ENCODE measurements at regions not wholly inside any gene's neighbourhood (a gene's known extent, or its start where the extent isn't known, plus 50 kb on each side); places are given as distances from the start of the nearest gene placed in this dataset.

- Mint-ChIP-seq H3K4me1 (ENCODE audit: low read depth, unreplicated experiment) (no peaks in the 10 kb centered on the region), H3K4me3 (ENCODE audit: unreplicated experiment) (no peak overlapping the region), H3K27me3 (ENCODE audit: low read depth, unreplicated experiment) (no peaks in the 10 kb centered on the region), H3K27ac (ENCODE audit: unreplicated experiment) (no peak overlapping the region), H3K36me3 (ENCODE audit: low read depth, unreplicated experiment) (no peaks in the 10 kb centered on the region), H3K9me3 (ENCODE audit: unreplicated experiment) (no peaks in the 10 kb centered on the region)
- no peaks in the 10 kb centered on the region for H3K4me1 ChIP-seq (ENCODE audit: insufficient read depth, low read length)
- no peaks in the 10 kb centered on the region for H3K27me3 ChIP-seq (ENCODE audit: insufficient read depth, low read length)
- H3K27ac ChIP-seq (ENCODE audit: low read depth, low read length): no peak overlapping the region
- no peak overlapping the region for H3K4me3 ChIP-seq (ENCODE audit: insufficient read depth, low read depth, low read length)
- DNase-seq (ENCODE audit: low read depth) (no peak), FAIRE-seq (no peak)
- H3K36me3 ChIP-seq (ENCODE audit: insufficient read depth, low read length): no peaks in the 10 kb centered on the region
- H2AFZ ChIP-seq (ENCODE audit: low read depth, low read length): no peak overlapping the region
- no peak overlapping the region for H3K4me2 ChIP-seq (ENCODE audit: low read length)
- no peaks in the 10 kb centered on the region for H3K79me2 ChIP-seq (ENCODE audit: insufficient read depth, low read length)
- H3K9ac ChIP-seq (ENCODE audit: low read length): no peak overlapping the region
- TF ChIP-seq EZH2 (IDR thresholded peaks at IDR 0.05; ENCODE audit: insufficient read depth, low read length) (no peak), CTCF (IDR thresholded peaks at IDR 0.05; ENCODE audit: insufficient read depth, low read depth, low read length) (no peak)
- no peaks in the 10 kb centered on the region for H3K9me3 ChIP-seq (ENCODE audit: insufficient read depth, low read depth, low read length)
- H4K20me1 ChIP-seq (ENCODE audit: insufficient read depth, low read length): no peaks in the 10 kb centered on the region
Measured at GRCh38 chr13:70612881-70613280, 504.6 kb upstream of the KLHL1 start.

GRCh38 chr13:70604448-70604847, 496.2 kb upstream of the KLHL1 start:
- Mint-ChIP-seq H3K27me3 (ENCODE audit: low read depth, unreplicated experiment) (no peaks in the 10 kb centered on the region), H3K4me3 (ENCODE audit: unreplicated experiment) (no peak overlapping the region), H3K36me3 (ENCODE audit: low read depth, unreplicated experiment) (no peaks in the 10 kb centered on the region), H3K27ac (ENCODE audit: unreplicated experiment) (no peak overlapping the region), H3K4me1 (ENCODE audit: low read depth, unreplicated experiment) (no peaks in the 10 kb centered on the region), H3K9me3 (ENCODE audit: unreplicated experiment) (peaks cover 2% of the 10 kb centered on the region)
- Histone ChIP-seq H3K36me3 (ENCODE audit: insufficient read depth, low read length) (no peaks in the 10 kb centered on the region), H4K20me1 (ENCODE audit: insufficient read depth, low read length) (no peaks in the 10 kb centered on the region), H3K27ac (ENCODE audit: low read depth, low read length) (no peak overlapping the region), H3K9me3 (ENCODE audit: insufficient read depth, low read depth, low read length) (no peaks in the 10 kb centered on the region), H2AFZ (ENCODE audit: low read depth, low read length) (no peak overlapping the region), H3K4me1 (ENCODE audit: insufficient read depth, low read length) (no peaks in the 10 kb centered on the region), H3K9ac (ENCODE audit: low read length) (no peak overlapping the region), H3K4me3 (ENCODE audit: insufficient read depth, low read depth, low read length) (no peak overlapping the region), H3K4me2 (ENCODE audit: low read length) (no peak overlapping the region), H3K79me2 (ENCODE audit: insufficient read depth, low read length) (no peaks in the 10 kb centered on the region), H3K27me3 (ENCODE audit: insufficient read depth, low read length) (no peaks in the 10 kb centered on the region)
- TF ChIP-seq EZH2 (IDR thresholded peaks at IDR 0.05; ENCODE audit: insufficient read depth, low read length): no peak
- no peak for TF ChIP-seq CTCF (IDR thresholded peaks at IDR 0.05; ENCODE audit: insufficient read depth, low read depth, low read length)
- DNase-seq (ENCODE audit: low read depth): no peak
- FAIRE-seq: no peak

- FAIRE-seq (no peak), DNase-seq (ENCODE audit: low read depth) (no peak)
- H3K79me2 ChIP-seq (ENCODE audit: insufficient read depth, low read length): no peaks in the 10 kb centered on the region
- no peak overlapping the region for H3K9ac ChIP-seq (ENCODE audit: low read length)
- H3K9me3 Mint-ChIP-seq (ENCODE audit: unreplicated experiment): no peaks in the 10 kb centered on the region
- no peak overlapping the region for H3K4me3 Mint-ChIP-seq (ENCODE audit: unreplicated experiment)
- no peak overlapping the region for H3K27ac Mint-ChIP-seq (ENCODE audit: unreplicated experiment)
- H3K27me3 ChIP-seq (ENCODE audit: insufficient read depth, low read length): no peaks in the 10 kb centered on the region
- no peaks in the 10 kb centered on the region for H3K4me1 Mint-ChIP-seq (ENCODE audit: low read depth, unreplicated experiment)
- no peaks in the 10 kb centered on the region for H4K20me1 ChIP-seq (ENCODE audit: insufficient read depth, low read length)
- no peak overlapping the region for H3K4me2 ChIP-seq (ENCODE audit: low read length)
- H2AFZ ChIP-seq (ENCODE audit: low read depth, low read length): no peak overlapping the region
- H3K9me3 ChIP-seq (ENCODE audit: insufficient read depth, low read depth, low read length): no peaks in the 10 kb centered on the region
- TF ChIP-seq EZH2 (IDR thresholded peaks at IDR 0.05; ENCODE audit: insufficient read depth, low read length) (no peak), CTCF (IDR thresholded peaks at IDR 0.05; ENCODE audit: insufficient read depth, low read depth, low read length) (no peak)
- no peaks in the 10 kb centered on the region for H3K27me3 Mint-ChIP-seq (ENCODE audit: low read depth, unreplicated experiment)
- H3K36me3 Mint-ChIP-seq (ENCODE audit: low read depth, unreplicated experiment): no peaks in the 10 kb centered on the region
- no peaks in the 10 kb centered on the region for H3K36me3 ChIP-seq (ENCODE audit: insufficient read depth, low read length)
- no peaks in the 10 kb centered on the region for H3K4me1 ChIP-seq (ENCODE audit: insufficient read depth, low read length)
- H3K27ac ChIP-seq (ENCODE audit: low read depth, low read length): no peak overlapping the region
- H3K4me3 ChIP-seq (ENCODE audit: insufficient read depth, low read depth, low read length): no peak overlapping the region
Measured at GRCh38 chr13:70593716-70594115, 485.5 kb upstream of the KLHL1 start.

Measured in astrocyte (in vitro differentiated cells and primary cell).